ENCODE measurements at regions not wholly inside any gene's neighbourhood (a gene's known extent, or its start where the extent isn't known, plus 50 kb on each side); places are given as distances from the start of the nearest gene placed in this dataset.
"Not testable (repeated sequence)": the region's sequence is repeated elsewhere in the genome, so short reads cannot be mapped to it uniquely, and the experiment has no call there.

DNA sequence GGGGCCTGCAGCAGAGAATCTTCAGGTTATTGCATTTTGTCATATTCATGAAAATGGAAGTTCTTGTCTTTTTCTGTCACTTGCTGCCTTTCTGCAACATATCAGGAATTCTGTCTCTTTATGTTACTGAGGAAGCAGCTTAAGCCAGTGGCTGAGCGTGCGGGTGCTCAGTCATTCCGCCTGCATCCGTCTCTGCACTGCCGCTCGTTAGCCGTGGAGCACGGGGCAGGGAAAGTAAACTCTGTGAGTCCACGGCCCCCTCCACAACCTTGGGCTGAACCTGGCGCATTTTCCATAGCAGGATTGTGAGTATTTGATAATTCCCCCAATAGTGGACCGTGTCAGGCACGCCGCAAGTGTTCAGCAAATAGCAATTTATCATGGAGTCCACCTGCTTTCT, 1007.7 kb downstream of the BRD1 start:
- H3K27me3 ChIP-seq, result peaks cover 0 to 41% (median 19%) of the 10 kb centered on the region in 3 donors
- H3K4me3 ChIP-seq, result no peak overlapping the region
- intact Hi-C loops (cut with DNase I), result no loop called here
- H3K9me3 ChIP-seq, result peaks cover 0 to 2% (median 0%) of the 10 kb centered on the region in 4 donors
- TF ChIP-seq POLR2A (IDR thresholded peaks at IDR 0.05) (no peak), POLR2AphosphoS5 (IDR thresholded peaks at IDR 0.05) (no peak)
- TF ChIP-seq, protein P1, sequence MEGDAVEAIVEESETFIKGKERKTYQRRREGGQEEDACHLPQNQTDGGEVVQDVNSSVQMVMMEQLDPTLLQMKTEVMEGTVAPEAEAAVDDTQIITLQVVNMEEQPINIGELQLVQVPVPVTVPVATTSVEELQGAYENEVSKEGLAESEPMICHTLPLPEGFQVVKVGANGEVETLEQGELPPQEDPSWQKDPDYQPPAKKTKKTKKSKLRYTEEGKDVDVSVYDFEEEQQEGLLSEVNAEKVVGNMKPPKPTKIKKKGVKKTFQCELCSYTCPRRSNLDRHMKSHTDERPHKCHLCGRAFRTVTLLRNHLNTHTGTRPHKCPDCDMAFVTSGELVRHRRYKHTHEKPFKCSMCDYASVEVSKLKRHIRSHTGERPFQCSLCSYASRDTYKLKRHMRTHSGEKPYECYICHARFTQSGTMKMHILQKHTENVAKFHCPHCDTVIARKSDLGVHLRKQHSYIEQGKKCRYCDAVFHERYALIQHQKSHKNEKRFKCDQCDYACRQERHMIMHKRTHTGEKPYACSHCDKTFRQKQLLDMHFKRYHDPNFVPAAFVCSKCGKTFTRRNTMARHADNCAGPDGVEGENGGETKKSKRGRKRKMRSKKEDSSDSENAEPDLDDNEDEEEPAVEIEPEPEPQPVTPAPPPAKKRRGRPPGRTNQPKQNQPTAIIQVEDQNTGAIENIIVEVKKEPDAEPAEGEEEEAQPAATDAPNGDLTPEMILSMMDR (IDR thresholded peaks at IDR 0.05), result no peak
- WGBS, 2 donors, result 47 to 71% methylated on average over 13 of the region's 13 CpGs
- H3K36me3 ChIP-seq, result no peaks in the 10 kb centered on the region
- no peak overlapping the region for H3K27ac ChIP-seq
- H3K4me1 ChIP-seq, result no peaks in the 10 kb centered on the region
- no peak for DNase-seq

DNA sequence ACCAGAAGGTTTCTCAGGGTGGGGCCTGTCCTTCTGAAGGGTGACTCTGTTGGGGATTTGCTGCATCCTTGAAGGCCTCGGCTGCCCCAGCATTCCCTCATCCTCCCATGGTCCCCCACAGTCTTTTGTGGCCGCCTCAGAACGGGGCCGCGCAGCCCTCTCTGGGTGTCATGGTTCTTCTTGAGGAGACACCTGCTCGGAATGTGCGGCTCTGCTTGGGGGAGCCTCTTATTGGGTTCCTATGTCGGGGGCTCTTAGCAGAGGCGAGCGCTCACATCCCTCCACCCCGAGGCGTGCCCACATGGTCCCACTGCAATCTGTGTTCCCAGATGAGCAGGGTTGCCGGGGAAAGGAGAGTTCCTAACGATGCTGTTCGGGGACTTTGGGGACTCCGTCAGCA, 1008.4 kb downstream of the BRD1 start:
- TF ChIP-seq POLR2A (IDR thresholded peaks at IDR 0.05), result no peak
- intact Hi-C loops (cut with DNase I), result no loop called here
- DNase-seq, result no peak
- Histone ChIP-seq H3K36me3 (no peaks in the 10 kb centered on the region), H3K27ac (no peak overlapping the region), H3K27me3 (peaks cover 0 to 33% (median 19%) of the 10 kb centered on the region in 3 donors), H3K9me3 (peaks cover 0 to 2% (median 0%) of the 10 kb centered on the region in 4 donors), H3K4me3 (no peak overlapping the region), H3K4me1 (no peaks in the 10 kb centered on the region)
- WGBS, 2 donors, result 91 to 93% methylated on average over 16 of the region's 16 CpGs

DNA sequence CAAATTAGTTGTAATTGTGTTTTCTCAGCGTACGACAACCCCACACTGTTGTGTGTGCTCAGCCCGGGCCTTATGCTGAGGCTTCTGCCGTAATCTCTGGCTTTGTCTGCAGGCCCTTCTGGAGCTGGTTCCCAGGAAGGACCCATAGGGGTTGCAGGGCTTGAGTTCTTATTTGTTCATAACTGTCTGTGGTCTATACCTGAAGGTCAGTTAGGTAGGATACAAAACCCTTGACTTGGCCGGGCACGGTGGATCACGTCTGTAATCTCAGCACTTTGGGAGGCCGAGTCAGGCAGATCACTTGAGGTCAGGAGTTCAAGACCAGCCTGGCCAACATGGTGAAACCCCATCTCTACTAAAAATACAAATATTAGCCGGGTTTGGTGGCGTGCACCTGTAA, 1010.2 kb downstream of the BRD1 start:
- H3K4me1 ChIP-seq; H3K36me3 ChIP-seq; H3K9me3 ChIP-seq; H3K4me3 ChIP-seq; H3K27ac ChIP-seq; intact Hi-C loops (cut with DNase I); DNase-seq: not testable (repeated sequence)
- WGBS, 2 donors, result 83 to 93% methylated on average over 10 of the region's 10 CpGs
- peaks cover 0 to 26% (median 13%) of the 10 kb centered on the region in 3 donors for H3K27me3 ChIP-seq

DNA sequence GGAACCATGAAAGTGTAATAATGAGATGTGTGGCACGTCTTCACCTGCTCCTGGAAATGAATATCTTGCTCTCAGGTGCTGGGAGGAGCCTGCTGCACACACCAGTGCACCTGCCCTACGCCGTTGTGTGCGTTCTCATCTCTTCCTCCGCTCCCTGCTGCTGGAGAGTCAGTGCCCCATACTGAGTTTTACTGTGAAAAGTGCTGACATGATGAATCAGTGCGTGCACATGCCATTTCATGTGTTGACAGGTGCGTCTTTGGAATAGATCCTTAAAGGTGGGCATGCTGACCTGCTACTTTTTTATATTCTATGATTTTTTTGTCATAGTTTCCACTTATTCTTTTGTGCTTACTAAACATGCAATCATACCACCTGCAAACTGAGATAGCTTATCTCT, 1015.8 kb downstream of the BRD1 start:
- 80 to 85% methylated on average over 7 of the region's 7 CpGs for WGBS, 2 donors

DNA sequence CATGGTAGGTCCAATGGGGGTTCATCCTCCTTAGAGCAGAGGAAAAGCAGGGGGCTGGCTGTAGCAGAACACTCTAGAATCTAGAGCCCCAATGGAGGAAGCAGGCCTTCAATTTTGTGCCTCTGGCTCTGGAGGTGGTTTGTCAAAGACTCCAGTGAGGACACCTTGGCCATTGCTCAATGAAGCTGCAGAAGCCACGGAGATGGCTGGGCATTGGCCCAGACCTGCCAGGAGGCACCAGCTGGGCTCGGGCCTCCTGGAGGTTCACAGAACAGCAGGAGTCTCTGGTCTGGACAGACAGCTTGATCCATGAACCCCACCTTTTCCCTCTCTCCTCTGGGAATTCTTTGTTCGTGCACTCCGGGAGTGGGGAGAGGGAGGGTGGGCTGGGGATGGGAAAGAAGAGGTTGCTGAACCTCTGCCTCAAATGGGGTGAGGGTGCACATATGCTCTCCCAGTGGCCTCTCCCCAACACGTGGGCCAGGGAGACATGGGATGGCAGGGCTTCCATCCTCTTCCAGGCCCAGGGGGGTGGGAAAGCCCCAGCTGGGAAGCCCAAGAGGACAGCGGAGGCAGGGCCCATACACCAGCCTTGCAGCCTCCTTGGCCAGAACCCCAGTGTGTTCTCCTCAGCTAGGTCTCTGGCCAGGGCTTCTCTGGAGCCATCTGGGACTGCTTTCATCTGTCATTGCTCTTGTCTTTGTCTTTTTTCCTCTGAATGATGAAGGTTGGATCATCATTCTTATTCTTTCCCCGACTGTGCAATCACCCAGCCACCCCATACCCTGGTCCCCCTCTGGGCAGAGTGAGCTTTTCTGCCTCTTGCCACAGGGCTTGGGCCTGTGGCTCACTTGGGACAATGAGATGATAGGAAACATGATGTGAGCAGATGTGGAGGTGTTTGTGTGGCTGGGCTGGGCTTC, 1019.4 kb downstream of the BRD1 start:
- H3K36me3 ChIP-seq, result no peaks in the 10 kb centered on the region
- H3K4me1 ChIP-seq, result peaks cover 0 to 9% (median 0%) of the 10 kb centered on the region in 4 donors
- WGBS, 2 donors, result 82 to 88% methylated on average over 7 of the region's 7 CpGs
- no peaks in the 10 kb centered on the region for H3K9me3 ChIP-seq
- no peak for DNase-seq
- peaks cover 0 to 28% (median 5%) of the 10 kb centered on the region in 3 donors for H3K27me3 ChIP-seq
- intact Hi-C loops (cut with DNase I), result no loop called here
- H3K4me3 ChIP-seq, result no peak overlapping the region
- no peak overlapping the region for H3K27ac ChIP-seq
- TF ChIP-seq POLR2A (IDR thresholded peaks at IDR 0.05), result no peak
- TF ChIP-seq POLR2AphosphoS5 (IDR thresholded peaks at IDR 0.05), result no peak
- TF ChIP-seq, protein P1 (IDR thresholded peaks at IDR 0.05), result no peak

More for the DNA sequence above, 1015.8 kb downstream of the BRD1 start:
- intact Hi-C loops (cut with DNase I), result no loop called here
- Histone ChIP-seq H3K4me3 (no peak overlapping the region), H3K9me3 (peaks cover 0 to 2% (median 0%) of the 10 kb centered on the region in 4 donors), H3K4me1 (no peaks in the 10 kb centered on the region), H3K36me3 (no peaks in the 10 kb centered on the region), H3K27ac (no peak overlapping the region), H3K27me3 (no peaks in the 10 kb centered on the region)
- TF ChIP-seq, protein P1 (IDR thresholded peaks at IDR 0.05), result no peak
- no peak for TF ChIP-seq POLR2A (IDR thresholded peaks at IDR 0.05)
- no peak for TF ChIP-seq POLR2AphosphoS5 (IDR thresholded peaks at IDR 0.05)
- no peak for TF ChIP-seq EP300 (IDR thresholded peaks at IDR 0.05)
- no peak for DNase-seq
